ENCODE measurements at regions not wholly inside any gene's neighbourhood (a gene's known extent, or its start where the extent isn't known, plus 50 kb on each side); places are given as distances from the start of the nearest gene placed in this dataset.

- H3K9ac ChIP-seq (ENCODE audit: insufficient read length, low read depth), result peak overlapping the region; percentile 27
- TF ChIP-seq SUZ12 (IDR thresholded peaks at IDR 0.05; ENCODE audit: extremely low read depth, insufficient read depth, insufficient read length) (no peak), YY1 (IDR thresholded peaks at IDR 0.05; ENCODE audit: insufficient read depth, insufficient read length) (no peak)
- peak; percentile 91 for DNase-seq (ENCODE audit: low read depth, low spot score)
- H3K27me3 ChIP-seq (ENCODE audit: insufficient read depth, insufficient read length), result no peaks in the 10 kb centered on the region
- H3K9me3 ChIP-seq (ENCODE audit: insufficient read depth, low read length), result no peaks in the 10 kb centered on the region
- H3K4me1 ChIP-seq (ENCODE audit: insufficient read depth, insufficient read length), result no peaks in the 10 kb centered on the region
- no peak overlapping the region for H3K4me3 ChIP-seq (ENCODE audit: insufficient read length, low read depth)
- no peaks in the 10 kb centered on the region for H3K36me3 ChIP-seq (ENCODE audit: insufficient read depth, insufficient read length, low read length)
These were observed 73.3 kb upstream of the WAC start for GRCh38 chr10:28459453-28460144.

- TF ChIP-seq YY1 (IDR thresholded peaks at IDR 0.05; ENCODE audit: insufficient read depth, insufficient read length), result no peak
- TF ChIP-seq ZNF274 (IDR thresholded peaks at IDR 0.05; ENCODE audit: low read depth, low read length), result no peak
- no peak for TF ChIP-seq SUZ12 (IDR thresholded peaks at IDR 0.05; ENCODE audit: extremely low read depth, insufficient read depth, insufficient read length)
- Histone ChIP-seq H3K27me3 (ENCODE audit: insufficient read depth, insufficient read length) (no peaks in the 10 kb centered on the region), H3K4me3 (ENCODE audit: insufficient read length, low read depth) (no peak overlapping the region), H3K9ac (ENCODE audit: insufficient read length, low read depth) (no peak overlapping the region), H3K36me3 (ENCODE audit: insufficient read depth, insufficient read length, low read length) (no peaks in the 10 kb centered on the region), H3K9me3 (ENCODE audit: insufficient read depth, low read length) (no peaks in the 10 kb centered on the region), H3K4me1 (ENCODE audit: insufficient read depth, insufficient read length) (no peaks in the 10 kb centered on the region)
- no peak for DNase-seq (ENCODE audit: low read depth, low spot score)
These were observed 69.8 kb upstream of the WAC start for GRCh38 chr10:28463141-28463540.

GRCh38 chr10:28463676-28464395 is 69.1 kb upstream of the WAC start:
- no peak overlapping the region for H3K9ac ChIP-seq (ENCODE audit: insufficient read length, low read depth)
- no peaks in the 10 kb centered on the region for H3K27me3 ChIP-seq (ENCODE audit: insufficient read depth, insufficient read length)
- TF ChIP-seq YY1 (IDR thresholded peaks at IDR 0.05; ENCODE audit: insufficient read depth, insufficient read length) (no peak), SUZ12 (IDR thresholded peaks at IDR 0.05; ENCODE audit: extremely low read depth, insufficient read depth, insufficient read length) (no peak), ZNF274 (IDR thresholded peaks at IDR 0.05; ENCODE audit: low read depth, low read length) (no peak)
- H3K4me3 ChIP-seq (ENCODE audit: insufficient read length, low read depth), result no peak overlapping the region
- no peak for DNase-seq (ENCODE audit: low read depth, low spot score)
- H3K36me3 ChIP-seq (ENCODE audit: insufficient read depth, insufficient read length, low read length), result no peaks in the 10 kb centered on the region
- H3K9me3 ChIP-seq (ENCODE audit: insufficient read depth, low read length), result no peaks in the 10 kb centered on the region
- H3K4me1 ChIP-seq (ENCODE audit: insufficient read depth, insufficient read length), result peaks cover 2% of the 10 kb centered on the region

GRCh38 chr10:28467615-28468014 is 65.3 kb upstream of the WAC start:
- Histone ChIP-seq H3K9me3 (ENCODE audit: insufficient read depth, low read length) (no peaks in the 10 kb centered on the region), H3K36me3 (ENCODE audit: insufficient read depth, insufficient read length, low read length) (no peaks in the 10 kb centered on the region), H3K4me3 (ENCODE audit: insufficient read length, low read depth) (no peak overlapping the region), H3K4me1 (ENCODE audit: insufficient read depth, insufficient read length) (peaks cover 9% of the 10 kb centered on the region), H3K9ac (ENCODE audit: insufficient read length, low read depth) (no peak overlapping the region), H3K27me3 (ENCODE audit: insufficient read depth, insufficient read length) (no peaks in the 10 kb centered on the region)
- TF ChIP-seq SUZ12 (IDR thresholded peaks at IDR 0.05; ENCODE audit: extremely low read depth, insufficient read depth, insufficient read length) (no peak), ZNF274 (IDR thresholded peaks at IDR 0.05; ENCODE audit: low read depth, low read length) (no peak), YY1 (IDR thresholded peaks at IDR 0.05; ENCODE audit: insufficient read depth, insufficient read length) (no peak)
- DNase-seq (ENCODE audit: low read depth, low spot score), result no peak

GRCh38 chr10:28468707-28469483 is 64.0 kb upstream of the WAC start:
- Histone ChIP-seq H3K4me3 (ENCODE audit: insufficient read length, low read depth) (no peak overlapping the region), H3K27me3 (ENCODE audit: insufficient read depth, insufficient read length) (no peaks in the 10 kb centered on the region), H3K4me1 (ENCODE audit: insufficient read depth, insufficient read length) (peaks cover 9% of the 10 kb centered on the region), H3K36me3 (ENCODE audit: insufficient read depth, insufficient read length, low read length) (no peaks in the 10 kb centered on the region), H3K9ac (ENCODE audit: insufficient read length, low read depth) (no peak overlapping the region), H3K9me3 (ENCODE audit: insufficient read depth, low read length) (no peaks in the 10 kb centered on the region)
- TF ChIP-seq ZNF274 (IDR thresholded peaks at IDR 0.05; ENCODE audit: low read depth, low read length) (no peak), SUZ12 (IDR thresholded peaks at IDR 0.05; ENCODE audit: extremely low read depth, insufficient read depth, insufficient read length) (no peak), YY1 (IDR thresholded peaks at IDR 0.05; ENCODE audit: insufficient read depth, insufficient read length) (no peak)
- DNase-seq (ENCODE audit: low read depth, low spot score), result no peak

- no peaks in the 10 kb centered on the region for H3K36me3 ChIP-seq (ENCODE audit: insufficient read depth, insufficient read length, low read length)
- no peak for TF ChIP-seq SUZ12 (IDR thresholded peaks at IDR 0.05; ENCODE audit: extremely low read depth, insufficient read depth, insufficient read length)
- TF ChIP-seq ZNF274 (IDR thresholded peaks at IDR 0.05; ENCODE audit: low read depth, low read length), result no peak
- no peak for TF ChIP-seq YY1 (IDR thresholded peaks at IDR 0.05; ENCODE audit: insufficient read depth, insufficient read length)
- no peaks in the 10 kb centered on the region for H3K9me3 ChIP-seq (ENCODE audit: insufficient read depth, low read length)
- H3K4me1 ChIP-seq (ENCODE audit: insufficient read depth, insufficient read length), result peaks cover 9% of the 10 kb centered on the region
- H3K9ac ChIP-seq (ENCODE audit: insufficient read length, low read depth), result no peak overlapping the region
- no peaks in the 10 kb centered on the region for H3K27me3 ChIP-seq (ENCODE audit: insufficient read depth, insufficient read length)
- DNase-seq (ENCODE audit: low read depth, low spot score), result no peak
- H3K4me3 ChIP-seq (ENCODE audit: insufficient read length, low read depth), result no peak overlapping the region
These were observed 61.9 kb upstream of the WAC start for GRCh38 chr10:28470873-28471651.
